HL-60 (cell line): ENCODE measurements at regions not wholly inside any gene's neighbourhood (a gene's known extent, or its start where the extent isn't known, plus 50 kb on each side); places are given as distances from the start of the nearest gene placed in this dataset.

Source experiments
- CTCF ChIP-seq: IDR thresholded peaks from one replicate; pipeline ENCODE4 v1.5.1; 2011; ENCODE audit warnings: low read length, control low read depth, inconsistent platforms; ENCODE audit not compliant: insufficient read depth
- GABPA ChIP-seq: IDR thresholded peaks from 2 replicates; pipeline ENCODE4 v1.6.1; 2012; ENCODE audit warnings: low read depth
- POLR2AphosphoS5 ChIP-seq: IDR thresholded peaks from 2 replicates; pipeline ENCODE4 v1.6.1; 2012; ENCODE audit warnings: low read depth
- REST ChIP-seq: IDR thresholded peaks from 2 replicates; pipeline ENCODE4 v1.6.1; 2012; ENCODE audit warnings: low read depth; ENCODE audit not compliant: insufficient replicate concordance
- SPI1 ChIP-seq: IDR thresholded peaks from 2 replicates; pipeline ENCODE4 v1.6.1; 2012; ENCODE audit warnings: low read depth, mild to moderate bottlenecking, borderline replicate concordance

GRCh38 chr11:134958870-134959269 is 546.8 kb upstream of the B3GAT1 start:
- no peak for TF ChIP-seq CTCF
- no peak for TF ChIP-seq SPI1
- no peak for TF ChIP-seq POLR2AphosphoS5
- no peak for TF ChIP-seq REST
- TF ChIP-seq GABPA = no peak
